ENCODE measurements at regions not wholly inside any gene's neighbourhood (a gene's known extent, or its start where the extent isn't known, plus 50 kb on each side); places are given as distances from the start of the nearest gene placed in this dataset.

DNA sequence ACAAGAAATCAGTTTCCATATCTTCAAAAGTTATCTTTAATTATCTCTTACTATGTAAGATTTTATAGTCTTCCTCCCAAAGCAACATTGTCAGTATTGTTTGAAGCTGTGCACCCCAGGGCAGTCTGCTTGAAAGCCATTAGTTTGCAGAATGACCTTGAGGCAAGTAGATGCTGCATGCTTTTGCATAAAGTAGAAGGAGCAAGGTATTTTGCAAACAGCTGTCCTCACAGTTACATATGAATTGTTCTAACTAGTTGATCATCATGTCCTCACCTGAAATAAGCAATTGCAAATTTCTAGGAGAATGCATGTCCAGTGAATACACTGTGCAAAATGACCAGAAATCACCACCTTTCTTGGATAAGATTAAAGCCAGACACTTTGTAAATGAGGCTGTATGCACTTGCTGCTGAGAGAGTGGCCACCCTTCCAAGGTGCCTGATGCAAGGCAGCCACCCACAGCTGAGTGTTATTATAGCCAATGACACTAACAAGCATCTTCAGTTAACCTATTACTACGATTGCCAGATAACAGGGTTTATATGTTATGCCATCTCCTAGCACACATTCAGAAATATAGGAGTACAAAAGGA is 730.0 kb upstream of the TMEM132C start:
- DNase-seq: no peak

DNA sequence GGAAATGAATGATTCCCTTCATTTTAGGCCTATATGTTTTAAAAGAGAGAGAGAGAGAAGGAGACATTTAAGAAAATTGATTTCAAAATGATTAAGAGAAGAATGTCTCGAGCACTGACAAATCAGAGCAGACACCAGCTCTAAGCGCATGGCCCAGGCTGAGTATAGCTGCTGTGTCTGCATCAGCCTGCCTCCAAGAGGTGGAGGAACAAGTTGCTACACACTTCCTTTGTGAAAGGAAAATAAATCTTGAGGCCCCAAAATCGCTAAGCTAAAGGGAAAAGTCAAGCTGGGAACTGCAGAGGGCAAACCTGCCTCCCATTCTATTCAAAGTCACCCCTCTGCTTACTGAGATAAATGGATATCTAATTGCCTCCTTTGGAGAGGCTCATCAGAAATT is 728.7 kb upstream of the TMEM132C start:
- DNase-seq: no peak

DNA sequence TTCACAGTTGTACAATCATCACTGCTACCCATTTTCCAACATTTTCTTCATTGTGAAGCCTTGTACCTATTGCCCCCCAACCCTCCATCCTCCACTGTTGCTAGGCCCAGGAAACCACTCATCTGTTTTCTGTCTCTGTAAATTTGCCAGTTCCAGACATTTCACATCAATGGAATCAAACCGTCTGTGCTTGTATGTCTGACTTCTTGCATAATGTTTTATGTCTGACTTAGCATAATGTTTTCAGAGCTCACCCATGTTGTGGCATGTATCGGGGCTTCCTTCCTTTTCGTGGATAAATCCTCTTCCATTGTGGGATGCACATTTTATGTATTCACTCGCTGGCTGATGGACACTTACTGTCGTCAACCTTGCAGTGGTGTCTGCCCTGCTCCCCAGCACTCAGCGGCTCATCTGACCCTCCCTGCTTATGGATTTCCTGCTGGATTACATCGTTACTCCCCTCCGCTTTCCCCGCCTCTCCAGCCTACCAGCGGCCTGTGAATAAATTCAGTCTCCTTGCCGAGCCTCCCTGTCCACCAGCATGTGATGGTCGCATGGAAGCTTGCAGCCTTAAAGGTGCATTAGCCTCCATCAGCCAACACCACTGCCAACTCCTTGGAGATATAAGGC is 727.6 kb upstream of the TMEM132C start:
- DNase-seq: no peak

DNA sequence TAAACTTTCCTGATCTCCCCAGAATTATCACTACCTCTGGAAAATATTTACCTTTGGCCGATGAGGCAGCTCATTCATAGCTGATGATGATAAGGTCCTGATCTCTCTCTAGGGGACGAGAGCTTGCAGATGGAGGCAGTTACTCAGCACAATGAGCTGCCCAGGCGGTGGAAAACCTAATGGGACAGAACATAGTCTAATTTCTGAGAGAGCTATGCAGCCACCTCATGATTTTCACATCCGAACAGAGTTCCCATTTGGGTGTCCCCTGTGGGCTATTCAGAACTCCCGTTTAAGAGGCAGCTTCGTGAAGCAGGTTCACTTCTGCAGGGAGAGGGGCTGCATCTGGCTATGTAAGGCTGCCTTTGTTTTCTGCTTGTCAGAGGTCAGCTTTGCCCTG is 724.6 kb upstream of the TMEM132C start:
- DNase-seq: no peak

DNA sequence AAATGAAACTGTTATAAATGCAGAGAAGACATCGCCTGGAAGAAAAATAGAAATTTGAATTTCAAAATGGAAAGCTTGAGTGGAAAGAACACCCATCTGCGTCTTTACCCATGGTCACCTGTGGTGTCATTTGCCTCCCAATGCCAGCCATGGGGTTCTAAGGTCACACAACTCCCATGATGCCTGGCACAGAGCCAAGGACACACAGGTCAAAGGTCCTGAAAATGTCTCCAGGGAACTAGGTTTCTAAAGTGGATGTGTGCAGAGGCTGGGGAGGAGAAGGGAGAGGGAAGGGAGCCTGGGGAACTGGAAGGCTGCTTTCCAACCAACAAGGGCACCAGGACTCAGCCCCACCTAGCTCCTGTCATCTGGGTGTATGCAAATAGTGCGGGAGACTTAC is 724.0 kb upstream of the TMEM132C start:
- no peak for DNase-seq

DNA sequence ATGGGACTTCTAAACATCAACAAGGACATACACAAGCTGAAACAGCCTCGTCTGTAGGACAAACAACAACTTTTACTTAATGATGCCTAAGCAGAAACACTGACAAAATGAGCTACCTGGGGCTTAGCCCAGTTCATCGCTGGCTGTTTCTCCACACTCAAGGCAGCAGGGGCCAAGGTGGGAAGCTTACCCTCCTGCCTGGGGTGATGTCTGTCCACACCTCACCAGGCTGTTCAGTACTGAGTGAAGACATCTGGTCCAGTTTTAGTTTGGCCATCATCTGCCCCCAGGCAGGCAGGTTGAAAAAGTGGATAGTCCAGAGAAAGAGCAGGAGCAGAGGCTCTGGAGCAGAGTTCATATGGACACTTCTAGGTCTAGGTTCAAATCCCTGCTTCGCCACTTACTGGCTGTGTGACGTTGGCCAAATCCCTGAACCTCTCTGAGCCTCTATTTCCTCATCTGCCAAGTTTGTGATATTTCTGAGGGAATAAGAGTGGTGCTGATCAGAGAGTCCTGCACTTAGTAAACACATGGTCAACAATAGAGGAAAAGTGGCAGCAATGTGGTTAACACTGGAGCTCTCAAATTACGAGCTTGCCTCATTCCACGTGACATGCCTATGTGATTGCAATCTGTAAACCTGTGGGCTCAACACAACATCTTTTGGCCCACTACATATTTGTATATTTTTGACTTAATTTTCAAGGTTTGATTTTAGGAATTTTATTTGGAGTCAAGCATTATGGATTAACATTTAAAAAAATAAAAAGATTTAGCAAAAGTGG is 720.1 kb upstream of the TMEM132C start:
- no peak for DNase-seq

DNA sequence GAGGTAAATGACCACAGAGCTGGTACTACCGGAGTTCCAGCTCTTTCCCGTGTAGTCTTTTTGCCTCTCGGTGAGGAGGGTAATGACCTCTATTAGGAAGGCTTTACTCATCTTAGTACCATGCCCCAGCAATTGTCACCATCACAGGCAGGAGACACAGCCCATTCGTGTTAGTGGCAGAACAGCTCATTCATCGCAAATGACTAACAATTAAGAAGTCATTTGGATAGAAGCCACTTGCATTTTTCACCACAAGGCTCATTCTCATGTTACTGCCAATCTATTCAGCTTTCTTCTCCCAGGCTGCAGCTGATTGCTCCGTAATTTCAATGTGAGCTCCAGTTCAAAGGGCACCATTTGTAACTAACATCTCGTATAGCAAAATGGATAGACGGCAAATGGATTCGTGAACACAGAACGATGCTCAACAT is 718.8 kb upstream of the TMEM132C start:
- no peak for DNase-seq

DNA sequence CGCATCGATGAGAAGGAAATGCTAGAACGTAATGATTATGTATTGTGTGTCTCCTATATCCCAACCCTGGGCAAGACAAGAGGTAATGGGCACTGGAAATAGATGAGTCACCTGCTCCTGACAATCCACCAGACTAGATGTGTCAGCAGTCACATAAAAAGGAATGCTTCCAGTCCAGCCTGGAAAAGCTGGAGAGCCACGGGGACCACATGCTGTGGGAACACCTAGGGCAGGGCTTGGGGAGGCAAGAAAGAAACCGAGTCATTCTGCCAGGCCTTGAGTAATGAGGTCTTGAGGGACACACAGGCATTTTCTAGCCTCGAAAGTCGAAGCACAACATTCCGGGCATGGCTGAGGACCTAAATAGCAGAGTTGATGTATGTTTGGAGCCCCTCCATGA is 716.7 kb upstream of the TMEM132C start:
- DNase-seq: no peak

DNA sequence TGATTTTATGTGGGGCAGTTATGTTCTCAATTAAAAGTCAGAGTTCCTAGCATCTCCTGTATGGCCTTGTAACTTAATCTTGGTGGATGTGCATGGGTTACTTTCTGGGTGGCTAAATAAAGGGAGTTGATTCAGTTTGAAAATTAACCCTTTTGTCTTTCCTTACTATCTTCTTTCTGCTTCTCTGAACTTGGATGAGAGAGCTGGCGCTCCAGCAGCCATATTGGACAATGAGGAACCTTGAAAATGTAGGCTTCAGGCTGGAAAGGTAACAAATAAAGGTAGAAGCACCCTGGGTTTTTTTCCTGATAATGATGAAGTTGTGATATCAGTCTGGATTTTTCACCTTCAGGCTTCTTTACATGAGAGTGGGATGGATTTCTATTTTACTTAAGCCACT is 714.1 kb upstream of the TMEM132C start:
- DNase-seq: no peak

DNA sequence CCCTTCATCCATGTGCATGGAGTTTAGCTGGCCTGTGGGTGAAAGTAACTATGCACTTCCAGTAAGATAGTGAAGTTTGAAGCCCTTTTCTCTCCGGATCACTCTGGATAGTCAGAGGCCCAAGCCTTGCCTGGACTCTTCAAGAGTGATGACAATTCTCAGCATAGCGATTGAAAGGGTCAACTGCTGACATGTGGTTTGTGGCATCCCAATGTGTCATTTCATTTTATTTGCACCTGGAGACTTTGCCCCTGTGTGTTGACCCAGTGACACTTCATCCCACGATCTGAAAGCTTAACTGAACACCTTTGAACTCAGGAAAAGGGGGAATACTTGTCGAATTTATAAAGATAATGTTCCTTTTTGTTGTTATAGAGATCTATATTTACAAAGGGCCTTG is 711.9 kb upstream of the TMEM132C start:
- no peak for DNase-seq

DNA sequence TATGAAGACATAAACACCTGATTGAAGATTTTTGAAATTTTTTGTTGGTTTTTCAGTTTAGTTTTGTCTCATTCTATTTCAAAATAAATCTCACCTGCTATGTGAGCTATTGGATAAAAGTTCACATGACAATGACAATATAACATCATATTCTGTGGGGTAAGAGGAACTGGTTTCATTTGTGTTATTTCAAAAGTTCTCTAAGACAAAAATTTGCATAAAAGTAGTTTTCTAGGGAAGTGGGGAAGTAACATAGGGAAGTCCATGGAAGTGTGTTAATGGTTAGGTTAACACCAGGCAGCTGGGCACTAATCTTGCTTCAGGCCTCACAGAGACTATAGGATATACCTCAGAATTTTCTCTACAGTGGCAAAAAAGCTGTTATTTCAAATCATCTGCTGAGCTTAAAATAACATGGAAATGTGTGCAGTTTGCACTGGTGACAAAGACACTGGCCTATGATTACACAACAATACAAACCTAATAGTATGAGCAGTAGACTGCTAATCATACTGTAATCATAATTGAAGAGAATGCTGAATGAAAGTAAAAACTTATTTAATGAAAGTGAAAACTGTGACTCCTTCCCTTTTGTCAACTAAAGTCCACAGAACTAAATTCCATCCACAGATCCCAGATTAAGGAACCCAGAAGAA is 710.6 kb upstream of the TMEM132C start:
- DNase-seq: no peak

DNA sequence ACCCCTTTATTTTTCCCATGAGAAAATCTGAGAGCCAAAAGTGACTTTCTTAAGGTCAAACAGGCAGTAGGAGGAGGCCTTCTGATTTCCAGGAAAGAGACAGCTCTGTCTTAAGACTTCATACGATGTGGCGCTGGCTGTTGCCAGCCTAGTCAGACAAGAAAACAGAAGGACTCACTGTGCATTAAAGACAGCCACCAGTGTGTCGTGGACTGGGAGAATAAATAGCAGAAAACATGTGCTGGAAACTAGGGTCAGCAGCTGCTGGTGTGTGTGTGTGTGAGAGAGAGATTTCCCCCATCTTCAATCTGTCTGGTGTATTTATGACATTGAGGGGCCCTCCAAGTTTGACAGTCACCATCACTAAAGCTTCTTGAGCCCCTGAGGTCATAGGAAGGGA is 708.6 kb upstream of the TMEM132C start:
- no peak for DNase-seq

DNA sequence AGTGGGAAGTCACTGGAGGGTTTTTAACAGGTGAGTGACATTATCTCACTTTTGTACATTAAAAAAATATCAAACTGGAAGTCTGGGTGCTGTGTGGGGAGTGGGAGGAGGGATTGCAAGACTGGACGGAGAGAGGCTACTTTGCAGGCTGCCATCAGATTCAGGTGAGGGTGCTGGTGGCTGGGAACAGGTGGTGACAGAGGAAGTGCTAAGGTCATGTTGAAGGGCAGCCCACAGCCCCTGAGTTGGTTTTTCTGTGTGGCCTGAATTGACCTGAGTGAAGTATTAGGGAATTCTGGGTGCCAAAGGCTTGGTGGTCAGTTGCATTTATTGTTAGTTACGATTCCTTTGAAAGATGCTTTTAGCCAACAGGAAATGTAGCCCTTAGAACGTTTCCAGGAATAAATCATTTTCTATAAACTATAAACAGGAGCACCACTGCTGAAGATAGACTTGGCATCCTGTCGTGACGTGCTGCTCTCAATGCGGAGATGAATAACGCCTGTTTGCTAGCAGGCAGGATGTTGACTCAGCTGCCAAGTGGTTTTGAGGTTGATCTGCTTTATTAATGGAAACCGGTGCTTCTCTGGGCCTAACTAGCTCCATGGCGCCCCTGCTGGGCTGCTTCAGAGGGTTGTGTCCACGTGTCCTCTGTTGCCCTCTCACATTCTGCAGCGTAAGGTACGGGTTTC is 707.5 kb upstream of the TMEM132C start:
- no peak for DNase-seq

DNA sequence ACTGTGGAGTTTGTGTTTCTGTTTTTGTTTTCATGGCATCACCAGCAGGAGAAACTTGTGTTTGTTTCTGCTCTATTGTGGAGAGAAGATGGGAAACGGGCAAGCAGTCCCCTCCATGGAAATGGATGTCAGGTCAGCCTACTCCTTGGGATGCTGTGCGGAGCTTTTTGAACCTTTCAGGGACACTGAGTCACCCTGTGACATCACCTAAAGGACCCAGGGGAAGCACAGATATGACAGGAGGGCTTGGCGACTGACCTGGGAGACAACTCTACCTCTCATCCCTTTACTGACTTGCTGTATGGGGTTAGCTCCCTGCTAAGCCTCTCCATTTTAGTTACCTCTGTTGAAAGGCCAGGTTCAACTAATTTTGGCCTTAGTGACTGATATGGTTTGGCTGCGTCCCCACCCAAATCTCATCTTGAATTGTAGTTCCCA is 706.9 kb upstream of the TMEM132C start:
- DNase-seq: no peak

DNA sequence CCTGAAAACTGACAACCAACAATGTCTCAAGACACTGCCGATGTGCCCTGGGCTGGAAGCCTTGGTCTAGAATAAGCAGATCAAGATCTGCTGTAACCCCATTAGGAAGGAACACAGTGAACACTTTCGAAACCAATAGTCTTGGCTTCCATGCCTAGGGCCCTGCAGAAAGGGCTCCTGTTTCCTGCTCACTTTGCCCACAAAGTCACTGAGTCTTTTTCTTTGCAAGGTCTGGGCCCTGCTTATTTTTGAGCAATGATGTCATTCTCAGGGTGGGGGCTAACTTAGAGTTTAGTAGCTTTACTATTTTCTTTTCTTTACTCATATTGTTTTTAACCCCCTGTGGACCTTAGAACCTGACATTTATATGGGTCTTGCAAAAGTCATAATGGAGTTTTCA is 704.2 kb upstream of the TMEM132C start:
- no peak for DNase-seq

DNA sequence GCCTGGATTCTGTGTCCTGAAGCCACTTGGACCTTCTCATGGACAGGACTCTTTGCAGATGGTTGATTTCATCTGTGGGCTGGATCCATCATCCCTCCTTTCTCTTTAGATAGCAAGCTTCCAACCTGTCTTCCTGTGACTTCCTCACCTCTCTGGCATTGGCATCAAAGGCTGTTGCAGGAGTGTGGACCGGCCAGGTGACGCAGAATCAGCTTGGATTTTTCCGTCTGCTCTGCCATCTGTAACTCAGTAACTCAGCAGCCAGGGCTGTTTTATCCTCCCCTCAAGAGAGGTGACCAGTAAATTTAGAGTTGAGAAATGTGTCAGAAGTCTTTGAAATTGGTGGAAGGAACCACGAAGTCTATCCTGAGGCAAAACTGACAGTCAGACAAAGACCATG is 701.7 kb upstream of the TMEM132C start:
- DNase-seq: no peak

DNA sequence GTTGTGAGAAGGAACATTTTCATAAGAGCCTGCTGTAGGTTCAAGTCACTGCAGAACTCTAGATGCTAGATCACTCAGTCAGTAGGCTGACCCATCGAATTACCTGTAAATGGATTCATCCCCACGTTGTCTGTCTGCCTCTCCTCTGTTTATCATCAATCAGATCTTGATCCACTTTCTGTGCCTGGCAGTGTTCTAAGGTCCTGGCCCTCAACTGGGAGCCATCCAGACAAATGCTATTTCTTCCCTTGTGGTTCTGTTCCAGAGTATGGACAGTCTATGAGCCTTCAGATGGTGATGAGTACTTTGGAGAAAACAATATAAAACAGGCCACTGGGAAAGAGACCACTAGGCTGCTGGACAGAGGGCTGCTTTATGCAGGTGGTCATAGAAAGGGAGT is 699.4 kb upstream of the TMEM132C start:
- DNase-seq: no peak

DNA sequence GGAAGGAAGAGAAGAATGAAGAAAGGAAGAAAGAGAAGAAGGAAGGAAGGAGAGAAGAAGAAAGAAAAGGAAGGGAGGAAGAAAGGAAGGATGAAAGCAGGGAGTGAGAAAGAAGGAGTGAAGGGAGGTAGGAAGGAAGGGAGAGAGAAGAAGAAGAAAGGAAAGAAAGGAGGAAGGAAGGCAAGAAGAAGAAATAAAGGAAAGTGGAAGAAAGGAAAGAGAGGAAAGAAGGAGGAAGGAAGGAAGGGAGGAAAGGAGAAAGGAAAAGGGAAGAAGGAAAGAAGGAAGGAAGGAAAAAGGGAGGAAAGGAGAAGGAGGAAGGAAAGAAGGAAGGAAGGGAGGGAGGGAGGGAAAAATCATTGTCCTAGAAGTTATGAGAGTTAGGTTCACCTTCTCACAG is 696.6 kb upstream of the TMEM132C start:
- no peak for DNase-seq

DNA sequence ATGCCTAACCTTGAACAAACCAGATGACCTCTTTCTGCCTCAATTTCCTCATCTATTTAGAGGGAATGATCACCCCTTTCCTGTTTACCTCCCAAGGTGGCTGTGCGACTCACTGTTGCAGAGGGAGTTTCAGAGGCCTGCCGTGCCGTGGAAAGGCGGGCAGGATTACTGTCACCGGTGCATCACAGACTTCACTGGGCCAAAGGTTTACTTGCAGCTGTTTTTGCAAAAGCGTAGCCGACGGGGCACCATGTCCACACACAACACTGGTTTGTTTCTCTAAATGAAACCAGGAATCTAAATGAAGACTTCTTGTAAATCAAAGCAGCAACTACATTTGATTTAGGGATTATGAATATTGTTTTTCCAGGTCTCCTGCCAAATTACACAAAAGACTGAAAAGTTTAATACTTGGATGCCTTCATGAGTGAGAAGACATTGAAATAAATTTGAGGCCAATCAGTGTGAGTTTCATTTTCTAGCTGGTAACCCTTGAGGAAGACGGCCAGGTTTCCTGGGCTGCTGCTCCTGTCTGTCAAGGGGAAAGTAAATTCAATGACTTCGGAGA is 696.1 kb upstream of the TMEM132C start:
- no peak for DNase-seq

DNA sequence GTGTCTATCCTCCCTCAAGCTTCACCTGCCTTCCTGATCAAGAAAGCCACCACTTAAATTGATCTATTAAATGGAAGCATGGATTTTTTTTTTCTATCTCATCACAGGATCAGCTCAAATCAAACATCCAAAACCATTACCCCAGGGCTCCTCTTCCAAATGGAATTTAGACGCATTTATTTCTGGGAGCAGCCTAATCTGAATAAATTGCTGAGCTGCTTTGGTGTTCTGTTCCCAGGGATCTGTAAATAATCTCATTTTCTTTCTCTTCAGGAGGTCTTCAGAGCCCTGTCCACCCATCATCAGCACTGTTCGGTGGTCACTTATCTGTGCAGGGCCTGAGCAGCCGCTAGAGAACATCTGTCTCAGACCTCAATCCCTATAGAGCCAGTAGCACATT is 695.4 kb upstream of the TMEM132C start:
- DNase-seq: no peak

DNA sequence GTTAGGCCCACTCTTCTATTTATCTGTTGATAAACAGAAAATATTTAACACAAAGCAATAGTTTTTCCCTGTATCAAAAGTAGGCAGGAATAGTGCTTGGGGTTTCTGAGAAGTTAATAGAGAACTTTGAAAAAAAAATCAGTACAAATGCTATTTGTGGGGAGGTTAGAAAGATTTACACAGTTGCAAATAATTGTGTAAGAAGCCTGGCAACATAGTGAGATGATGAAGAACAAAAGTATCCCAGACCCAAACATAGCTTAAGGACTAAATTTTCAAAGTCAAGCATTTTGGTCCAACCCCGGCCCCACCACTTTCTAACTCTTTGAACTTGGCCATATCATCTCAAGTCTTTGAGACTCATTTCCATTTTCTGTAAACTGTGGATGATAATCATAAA is 687.5 kb upstream of the TMEM132C start:
- no peak for DNase-seq

DNA sequence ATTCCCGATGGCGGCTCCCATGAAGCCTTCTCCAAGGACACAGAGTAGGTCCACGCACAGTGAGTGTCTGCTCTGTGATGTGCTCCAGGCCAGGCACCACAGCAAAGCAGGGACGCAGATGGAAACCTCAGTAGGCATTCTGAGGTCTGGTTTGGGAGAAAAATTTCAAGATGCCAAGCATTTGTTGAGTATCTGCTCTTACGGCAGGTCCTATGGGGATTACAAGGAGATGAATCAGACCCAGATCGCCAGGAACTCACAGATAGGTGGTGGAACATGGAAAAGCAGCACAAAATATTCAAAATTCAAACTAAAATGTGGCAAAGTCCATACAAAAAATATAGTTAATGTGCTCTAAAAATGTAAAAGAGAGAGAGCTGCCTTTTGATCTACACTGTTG is 684.9 kb upstream of the TMEM132C start:
- no peak for DNase-seq

DNA sequence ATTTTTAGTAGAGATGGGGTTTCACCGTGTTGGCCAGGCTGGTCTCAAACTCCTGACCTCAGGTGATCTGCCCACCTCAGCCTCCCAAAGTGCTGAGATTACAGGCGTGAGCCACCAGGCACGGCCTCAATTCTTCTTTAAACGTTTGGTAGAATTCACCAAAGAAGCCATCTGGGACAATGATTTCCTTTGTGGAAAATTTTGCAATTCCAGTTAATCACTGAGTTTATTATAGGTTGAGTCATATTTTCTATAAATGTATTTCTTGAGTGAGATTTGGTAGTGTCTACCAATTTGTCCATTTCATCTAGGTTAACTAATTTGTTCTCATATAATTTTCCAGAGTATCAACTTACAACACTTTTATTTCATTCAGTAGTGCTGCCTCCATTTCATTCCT is 683.9 kb upstream of the TMEM132C start:
- DNase-seq: no peak
